MM.1S (cell line): ENCODE measurements at regions not wholly inside any gene's neighbourhood (a gene's known extent, or its start where the extent isn't known, plus 50 kb on each side); places are given as distances from the start of the nearest gene placed in this dataset.

Experiments
- EZH2 ChIP-seq: fragments of 300-600 bp; sonication (generic); optimal IDR thresholded peaks from 2 replicates; pipeline ENCODE3; 2017; ENCODE audit warnings: low read depth, mild to moderate bottlenecking, antibody characterized with exemption, low read length, mixed read lengths
- TF ChIP-seq, protein P1 (sequence below): fragments of 300-600 bp; sonication (generic); IDR thresholded peaks from 2 replicates; pipeline ENCODE4 v1.5.1; 2016; ENCODE audit warnings: antibody characterized with exemption, low read length, mixed read lengths

- TF ChIP-seq EZH2, result no peak
- TF ChIP-seq, protein P1, sequence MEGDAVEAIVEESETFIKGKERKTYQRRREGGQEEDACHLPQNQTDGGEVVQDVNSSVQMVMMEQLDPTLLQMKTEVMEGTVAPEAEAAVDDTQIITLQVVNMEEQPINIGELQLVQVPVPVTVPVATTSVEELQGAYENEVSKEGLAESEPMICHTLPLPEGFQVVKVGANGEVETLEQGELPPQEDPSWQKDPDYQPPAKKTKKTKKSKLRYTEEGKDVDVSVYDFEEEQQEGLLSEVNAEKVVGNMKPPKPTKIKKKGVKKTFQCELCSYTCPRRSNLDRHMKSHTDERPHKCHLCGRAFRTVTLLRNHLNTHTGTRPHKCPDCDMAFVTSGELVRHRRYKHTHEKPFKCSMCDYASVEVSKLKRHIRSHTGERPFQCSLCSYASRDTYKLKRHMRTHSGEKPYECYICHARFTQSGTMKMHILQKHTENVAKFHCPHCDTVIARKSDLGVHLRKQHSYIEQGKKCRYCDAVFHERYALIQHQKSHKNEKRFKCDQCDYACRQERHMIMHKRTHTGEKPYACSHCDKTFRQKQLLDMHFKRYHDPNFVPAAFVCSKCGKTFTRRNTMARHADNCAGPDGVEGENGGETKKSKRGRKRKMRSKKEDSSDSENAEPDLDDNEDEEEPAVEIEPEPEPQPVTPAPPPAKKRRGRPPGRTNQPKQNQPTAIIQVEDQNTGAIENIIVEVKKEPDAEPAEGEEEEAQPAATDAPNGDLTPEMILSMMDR, result no peak
These were observed 208.4 kb downstream of the TPST1 start for GRCh38 chr7:66413379-66414114.
